Prostate gland (tissue), 2 donors: ENCODE measurements at regions not wholly inside any gene's neighbourhood (a gene's known extent, or its start where the extent isn't known, plus 50 kb on each side); places are given as distances from the start of the nearest gene placed in this dataset.
"Not testable (repeated sequence)": the region's sequence is repeated elsewhere in the genome, so short reads cannot be mapped to it uniquely, and the experiment has no call there.

ENCODE experiments used
- DNase-seq: peaks from one replicate; pipeline ENCODE4 v3.0.0-alpha.2; 2019; ENCODE audit warnings: low spot score
- H3K27ac ChIP-seq, 2 donors: fragments of 200-600 bp; sonication (generic); 2 replicates each; pipeline ENCODE4 v1.5.1; 2017 to 2019
- H3K27me3 ChIP-seq: fragments of 200-600 bp; sonication (generic); replicated peaks from 2 replicates; pipeline ENCODE4 v1.5.1; 2019; ENCODE audit not compliant: insufficient read depth
- H3K36me3 ChIP-seq, 2 donors: fragments of 200-600 bp; sonication (generic); 1 replicate in 1 of 2; 2 replicates in 1 of 2; pipeline versions ENCODE4 v1.5.1 to v1.8.1; 2017 to 2019
- H3K4me1 ChIP-seq: fragments of 200-600 bp; sonication (generic); replicated peaks from 2 replicates; pipeline ENCODE4 v1.5.1; 2019
- H3K4me3 ChIP-seq, 2 donors: fragments of 200-600 bp; sonication (generic); 2 replicates each; pipeline ENCODE4 v1.5.1; 2017 to 2019
- H3K9me3 ChIP-seq: fragments of 200-600 bp; sonication (generic); 2 replicates; pipeline ENCODE4 v1.5.1; 2017
- POLR2A ChIP-seq: fragments of 450-650 bp; IDR thresholded peaks from one replicate; pipeline ENCODE4 v1.6.1; 2016; ENCODE audit warnings: antibody characterized with exemption, mild to moderate bottlenecking
- POLR2AphosphoS5 ChIP-seq: sonication (generic); formaldehyde crosslinking; IDR thresholded peaks from one replicate; pipeline ENCODE4 v1.6.1; 2017; ENCODE audit warnings: antibody characterized with exemption
- WGBS: methylation state at CpG from one replicate; pipeline ENCODE4 v1.1.5; 2018; 5-methylcytosine and 5-hydroxymethylcytosine counted together
- intact Hi-C: fragments of 100-400 bp; cut with DNase I; formaldehyde crosslinking; loops from one replicate; pipeline ENCODE4 v1.14.2; 2022
- TF ChIP-seq, protein P1 (sequence below), 4 experiments: fragments of 200-600 bp in 2 of 4; fragments of 450-650 bp in 2 of 4; sonication (generic) in 2 of 4; IDR thresholded peaks; 1 replicate in 3 of 4; 2 replicates in 1 of 4; pipeline ENCODE4 v1.5.1; 2016 to 2019; ENCODE audit warnings: antibody characterized with exemption in 4 of 4, mild to moderate bottlenecking in 2 of 4, moderate library complexity in 2 of 4

DNA sequence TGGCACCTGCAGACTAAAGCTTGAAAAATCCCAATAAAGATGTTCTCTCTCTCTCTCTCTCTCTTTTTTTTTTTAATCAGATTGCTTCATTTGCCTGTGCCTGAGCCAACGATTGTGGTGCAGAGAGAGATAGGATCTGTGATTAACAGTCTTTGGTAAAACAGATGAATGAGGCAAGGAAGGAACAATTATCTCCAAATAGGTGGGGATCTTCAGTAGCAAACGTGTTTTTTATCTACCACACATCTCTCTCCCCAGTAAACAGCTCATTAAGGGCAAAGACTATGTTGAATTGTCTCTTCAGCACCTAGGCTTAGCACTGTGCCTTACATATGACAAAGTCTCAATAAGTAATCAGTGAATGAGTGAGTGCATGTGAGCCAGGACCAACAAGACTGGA is 96.3 kb downstream of the SMIM20 start:
- no peak for DNase-seq
- 11% methylated on average over 2 of the region's 2 CpGs for WGBS
- H3K4me3 ChIP-seq, result no peak overlapping the region
- intact Hi-C loops, result no loop called here
- H3K4me1 ChIP-seq, result no peaks in the 10 kb centered on the region
- no peak overlapping the region for H3K27ac ChIP-seq
- H3K27me3 ChIP-seq, result no peaks in the 10 kb centered on the region
- H3K9me3 ChIP-seq, result no peaks in the 10 kb centered on the region
- H3K36me3 ChIP-seq, result no peaks in the 10 kb centered on the region
- peak; percentile 9 for TF ChIP-seq POLR2AphosphoS5
- TF ChIP-seq POLR2A, result no peak
- TF ChIP-seq, protein P1, sequence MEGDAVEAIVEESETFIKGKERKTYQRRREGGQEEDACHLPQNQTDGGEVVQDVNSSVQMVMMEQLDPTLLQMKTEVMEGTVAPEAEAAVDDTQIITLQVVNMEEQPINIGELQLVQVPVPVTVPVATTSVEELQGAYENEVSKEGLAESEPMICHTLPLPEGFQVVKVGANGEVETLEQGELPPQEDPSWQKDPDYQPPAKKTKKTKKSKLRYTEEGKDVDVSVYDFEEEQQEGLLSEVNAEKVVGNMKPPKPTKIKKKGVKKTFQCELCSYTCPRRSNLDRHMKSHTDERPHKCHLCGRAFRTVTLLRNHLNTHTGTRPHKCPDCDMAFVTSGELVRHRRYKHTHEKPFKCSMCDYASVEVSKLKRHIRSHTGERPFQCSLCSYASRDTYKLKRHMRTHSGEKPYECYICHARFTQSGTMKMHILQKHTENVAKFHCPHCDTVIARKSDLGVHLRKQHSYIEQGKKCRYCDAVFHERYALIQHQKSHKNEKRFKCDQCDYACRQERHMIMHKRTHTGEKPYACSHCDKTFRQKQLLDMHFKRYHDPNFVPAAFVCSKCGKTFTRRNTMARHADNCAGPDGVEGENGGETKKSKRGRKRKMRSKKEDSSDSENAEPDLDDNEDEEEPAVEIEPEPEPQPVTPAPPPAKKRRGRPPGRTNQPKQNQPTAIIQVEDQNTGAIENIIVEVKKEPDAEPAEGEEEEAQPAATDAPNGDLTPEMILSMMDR (IDR thresholded peaks at IDR 0.05), result no peak

DNA sequence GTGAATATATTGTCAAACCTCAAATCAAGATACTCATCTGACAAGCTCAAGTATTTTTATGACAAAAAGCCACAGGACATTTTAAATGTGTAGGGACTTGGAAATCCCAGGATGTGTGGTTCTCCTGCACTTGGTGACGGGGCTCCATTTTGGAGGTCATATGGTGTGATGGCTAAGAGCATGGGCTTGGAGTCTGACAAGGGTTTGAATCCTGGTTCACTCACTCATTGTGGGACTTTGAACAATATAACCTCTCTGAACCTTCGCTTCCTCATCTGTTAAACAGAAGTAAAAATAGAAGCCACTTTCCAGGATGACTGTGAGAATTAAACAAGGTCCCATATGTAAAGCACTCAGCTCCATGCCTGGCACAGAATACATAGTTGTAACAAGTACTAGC is 99.6 kb downstream of the SMIM20 start:
- Histone ChIP-seq H3K27ac (no peak overlapping the region), H3K4me3 (no peak overlapping the region), H3K36me3 (no peaks in the 10 kb centered on the region), H3K9me3 (no peaks in the 10 kb centered on the region), H3K27me3 (no peaks in the 10 kb centered on the region), H3K4me1 (no peaks in the 10 kb centered on the region)
- WGBS, result 0% methylated on average over 2 of the region's 2 CpGs
- intact Hi-C loops, result no loop called here
- no peak for DNase-seq
- TF ChIP-seq POLR2AphosphoS5 (no peak), POLR2A (no peak)
- TF ChIP-seq, protein P1 (IDR thresholded peaks at IDR 0.05), result no peak

DNA sequence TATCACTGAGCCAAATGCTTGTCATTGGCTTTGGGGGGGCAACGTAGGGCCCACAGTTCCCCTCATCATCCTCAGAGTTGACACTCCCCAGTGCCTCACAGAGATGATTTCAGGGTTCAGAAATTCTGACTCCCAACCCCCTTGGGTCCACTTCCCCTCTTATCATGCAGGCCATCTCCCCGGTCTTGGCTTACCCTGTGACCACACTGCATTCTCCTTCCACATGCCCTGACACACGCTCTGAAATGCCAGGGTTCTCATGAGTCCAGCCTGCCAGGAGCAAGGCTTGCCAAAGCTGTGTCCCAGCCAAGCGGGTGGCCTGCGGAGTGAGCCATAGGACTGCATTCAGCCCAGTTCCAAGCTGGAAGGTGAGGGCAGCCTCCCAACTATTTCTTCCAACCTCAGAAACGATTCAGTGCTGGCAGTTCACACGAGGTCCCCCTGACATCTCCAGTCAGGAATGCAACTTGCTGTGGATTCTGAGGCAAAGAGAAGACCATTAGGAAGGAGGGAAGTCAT is 101.2 kb downstream of the SMIM20 start:
- DNase-seq, result peak; percentile 70
- Histone ChIP-seq H3K4me1 (no peaks in the 10 kb centered on the region), H3K4me3 (no peak overlapping the region), H3K9me3 (no peaks in the 10 kb centered on the region), H3K27me3 (no peaks in the 10 kb centered on the region), H3K36me3 (no peaks in the 10 kb centered on the region), H3K27ac (no peak overlapping the region)
- TF ChIP-seq POLR2AphosphoS5, result peak; percentile 60
- TF ChIP-seq, protein P1 (IDR thresholded peaks at IDR 0.05), result no peak
- WGBS, result 20% methylated on average over 7 of the region's 7 CpGs
- intact Hi-C loops, result no loop called here

DNA sequence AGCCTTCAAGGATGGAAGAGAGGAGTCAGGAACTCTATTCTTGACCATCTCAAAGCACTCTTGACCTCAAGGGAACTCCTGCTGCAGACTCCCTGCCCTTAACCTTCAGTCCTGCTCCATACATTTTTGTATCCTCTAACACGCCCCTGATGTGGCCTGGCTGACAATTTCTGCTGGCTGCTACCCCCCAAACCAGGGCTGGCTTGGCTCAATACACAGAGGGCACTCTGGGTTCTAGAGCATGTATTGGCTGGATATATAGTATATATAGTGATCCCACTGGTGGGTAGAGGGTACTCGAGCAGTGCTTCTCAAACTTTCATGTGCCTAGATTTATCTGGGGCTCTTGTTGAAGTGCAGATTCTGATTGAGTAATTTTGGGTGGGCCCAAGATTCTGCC is 101.9 kb downstream of the SMIM20 start:
- TF ChIP-seq POLR2A, result no peak
- TF ChIP-seq POLR2AphosphoS5, result no peak
- TF ChIP-seq, protein P1 (IDR thresholded peaks at IDR 0.05), result no peak
- no peak for DNase-seq
- WGBS, result 96% methylated on average over 2 of the region's 2 CpGs
- Histone ChIP-seq H3K4me1 (no peaks in the 10 kb centered on the region), H3K27ac (no peak overlapping the region), H3K4me3 (no peak overlapping the region), H3K27me3 (no peaks in the 10 kb centered on the region), H3K36me3 (no peaks in the 10 kb centered on the region), H3K9me3 (no peaks in the 10 kb centered on the region)
- intact Hi-C loops, result no loop called here

DNA sequence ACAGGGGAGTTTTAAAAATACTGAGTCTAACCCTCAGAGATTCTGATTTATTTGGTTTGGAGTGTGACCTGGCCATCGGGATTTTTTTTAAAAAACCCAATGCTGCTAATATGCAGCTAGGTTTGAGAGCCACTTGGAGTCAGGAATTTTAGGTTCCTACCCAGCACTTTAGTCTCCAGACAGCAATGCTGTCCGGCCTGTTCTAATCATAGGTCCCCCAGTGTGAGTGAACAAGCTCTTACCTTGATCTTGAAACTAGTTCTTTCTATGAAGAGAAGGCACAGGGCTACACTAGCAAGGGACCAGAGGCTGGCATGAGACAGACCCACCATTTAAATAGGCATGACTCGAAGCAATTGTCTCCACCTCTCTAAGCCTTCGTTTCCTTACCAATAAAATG is 103.5 kb downstream of the SMIM20 start:
- TF ChIP-seq POLR2AphosphoS5 (no peak), POLR2A (no peak)
- TF ChIP-seq, protein P1 (IDR thresholded peaks at IDR 0.05), result no peak
- intact Hi-C loops, result no loop called here
- Histone ChIP-seq H3K27ac (no peak overlapping the region), H3K27me3 (no peaks in the 10 kb centered on the region), H3K4me1 (peaks cover under 1% of the 10 kb centered on the region), H3K36me3 (no peaks in the 10 kb centered on the region), H3K9me3 (no peaks in the 10 kb centered on the region), H3K4me3 (no peak overlapping the region)
- WGBS, result 92% methylated on average over 4 of the region's 4 CpGs
- DNase-seq, result no peak

DNA sequence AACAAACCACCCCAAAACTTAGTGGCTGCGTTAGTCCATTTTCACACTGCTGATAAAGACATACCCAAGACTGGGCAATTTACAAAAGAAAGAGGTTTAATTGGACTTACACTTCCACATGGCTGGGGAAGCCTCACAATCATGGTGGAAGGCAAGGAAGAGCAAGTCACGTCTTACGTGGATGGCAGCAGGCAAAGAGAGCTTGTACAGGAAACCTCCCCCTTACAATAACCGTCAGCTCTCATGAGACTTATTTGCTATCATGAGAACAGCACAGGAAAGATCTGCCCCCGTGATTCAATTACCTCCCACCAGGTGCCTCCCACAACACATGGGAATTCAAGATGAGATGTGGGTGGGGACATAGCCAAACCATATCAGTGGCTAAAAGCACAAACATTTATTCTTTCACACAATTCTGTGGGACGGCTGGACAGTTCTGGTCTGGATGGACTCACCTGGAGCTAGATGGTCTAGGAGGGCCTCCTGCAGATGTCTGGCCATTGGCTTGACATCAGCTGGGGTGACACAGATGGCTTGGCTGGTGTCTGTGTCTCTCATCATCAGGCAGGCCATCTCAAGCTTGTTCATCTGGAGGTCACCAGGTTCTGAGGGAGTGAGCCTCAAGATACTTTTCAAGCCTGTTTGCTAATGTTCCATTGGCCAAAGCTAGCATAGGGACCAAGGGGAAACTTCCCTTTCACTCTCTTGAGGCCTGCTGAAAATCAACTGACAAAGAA is 104.1 kb downstream of the SMIM20 start:
- 91% methylated on average over 6 of the region's 6 CpGs for WGBS
- H3K27me3 ChIP-seq, H3K9me3 ChIP-seq, H3K36me3 ChIP-seq, H3K27ac ChIP-seq, DNase-seq, intact Hi-C loops, H3K4me1 ChIP-seq, H3K4me3 ChIP-seq: not testable (repeated sequence)
